GM19397 (cell line): ENCODE measurements at regions not wholly inside any gene's neighbourhood (a gene's known extent, or its start where the extent isn't known, plus 50 kb on each side); places are given as distances from the start of the nearest gene placed in this dataset.

Experiments
- ATAC-seq: cut with Tn5 transposase; IDR thresholded peaks from one replicate; pipeline ENCODE4 v1.9.1; 2021; ENCODE audit warnings: mild to moderate bottlenecking, moderate library complexity; ENCODE audit not compliant: unreplicated experiment

DNA sequence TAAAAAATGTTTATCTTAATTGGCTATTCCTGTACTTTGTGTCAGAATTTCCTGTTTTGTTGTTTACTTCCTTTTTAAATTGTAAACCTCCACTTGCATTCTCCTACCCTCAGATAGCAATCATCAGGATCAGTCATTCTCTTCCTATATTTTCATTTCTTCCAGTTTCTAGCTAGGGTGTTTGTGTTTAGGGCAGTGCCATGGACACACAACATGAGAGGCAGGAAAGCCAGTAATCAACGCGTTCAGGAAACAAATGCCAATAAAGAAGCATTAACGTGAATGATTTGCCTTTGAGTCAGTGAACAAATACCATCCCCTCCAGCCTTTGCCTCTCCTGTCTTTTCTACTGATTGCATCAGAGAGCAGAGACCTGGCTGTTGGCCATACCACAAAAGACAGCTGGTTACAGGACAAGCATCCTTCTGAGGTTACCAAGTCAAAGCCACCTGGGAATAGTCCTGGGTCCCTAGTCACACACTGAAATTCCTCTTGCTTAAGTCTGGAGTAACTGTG lies 56.7 kb upstream of the FHL2 start:
- ATAC-seq, result no peak

GRCh38 chr2:105454801-105455485 lies 56.1 kb upstream of the FHL2 start:
- no peak for ATAC-seq

- ATAC-seq, result no peak
These were observed 52.8 kb upstream of the FHL2 start for GRCh38 chr2:105451571-105452166.

DNA sequence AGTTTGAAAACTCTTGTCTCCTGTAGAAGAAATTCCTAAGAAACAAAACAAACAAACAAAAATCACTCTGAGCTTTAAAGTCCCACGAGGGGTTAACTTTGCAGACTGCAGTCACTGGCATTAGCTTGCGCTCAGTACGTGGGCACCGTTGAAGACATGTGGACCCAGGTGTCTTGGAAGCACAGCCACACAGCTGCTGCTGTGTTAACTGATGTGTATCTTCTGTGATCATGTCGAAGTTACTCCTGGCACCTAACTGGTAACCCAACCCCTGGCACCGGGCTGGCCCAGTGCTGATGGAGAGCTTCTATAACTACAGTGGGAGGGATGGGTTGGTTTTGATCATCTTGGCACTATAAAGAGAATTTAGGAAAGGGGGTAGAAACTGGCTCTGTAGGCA lies 51.6 kb upstream of the FHL2 start:
- no peak for ATAC-seq

GRCh38 chr2:105449076-105449475 lies 50.2 kb upstream of the FHL2 start:
- no peak for ATAC-seq
